ENCODE measurements at regions not wholly inside any gene's neighbourhood (a gene's known extent, or its start where the extent isn't known, plus 50 kb on each side); places are given as distances from the start of the nearest gene placed in this dataset.

- TF ChIP-seq, protein P1, sequence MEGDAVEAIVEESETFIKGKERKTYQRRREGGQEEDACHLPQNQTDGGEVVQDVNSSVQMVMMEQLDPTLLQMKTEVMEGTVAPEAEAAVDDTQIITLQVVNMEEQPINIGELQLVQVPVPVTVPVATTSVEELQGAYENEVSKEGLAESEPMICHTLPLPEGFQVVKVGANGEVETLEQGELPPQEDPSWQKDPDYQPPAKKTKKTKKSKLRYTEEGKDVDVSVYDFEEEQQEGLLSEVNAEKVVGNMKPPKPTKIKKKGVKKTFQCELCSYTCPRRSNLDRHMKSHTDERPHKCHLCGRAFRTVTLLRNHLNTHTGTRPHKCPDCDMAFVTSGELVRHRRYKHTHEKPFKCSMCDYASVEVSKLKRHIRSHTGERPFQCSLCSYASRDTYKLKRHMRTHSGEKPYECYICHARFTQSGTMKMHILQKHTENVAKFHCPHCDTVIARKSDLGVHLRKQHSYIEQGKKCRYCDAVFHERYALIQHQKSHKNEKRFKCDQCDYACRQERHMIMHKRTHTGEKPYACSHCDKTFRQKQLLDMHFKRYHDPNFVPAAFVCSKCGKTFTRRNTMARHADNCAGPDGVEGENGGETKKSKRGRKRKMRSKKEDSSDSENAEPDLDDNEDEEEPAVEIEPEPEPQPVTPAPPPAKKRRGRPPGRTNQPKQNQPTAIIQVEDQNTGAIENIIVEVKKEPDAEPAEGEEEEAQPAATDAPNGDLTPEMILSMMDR (IDR thresholded peaks at IDR 0.05; ENCODE audit: low read length) = no peak
- no peak for TF ChIP-seq EZH2 (IDR thresholded peaks at IDR 0.05; ENCODE audit: borderline replicate concordance, low read length)
These were observed 163.5 kb upstream of the MANEA start for GRCh38 chr6:95413789-95414188.
